ENCODE measurements at regions not wholly inside any gene's neighbourhood (a gene's known extent, or its start where the extent isn't known, plus 50 kb on each side); places are given as distances from the start of the nearest gene placed in this dataset.

- Histone ChIP-seq H3K4me3 (no peak overlapping the region), H3K27me3 (no peaks in the 10 kb centered on the region), H3K27ac (no peak overlapping the region; the same call in 1 of the 2 replicates), H3K4me1 (no peaks in the 10 kb centered on the region; the same call in 1 of the 2 replicates), H3K9me3 (replicated peaks) (no peaks in the 10 kb centered on the region), H3K36me3 (no peaks in the 10 kb centered on the region)
- DNase-seq: peak in 1 of 2 experiments; percentile 83
Observed at GRCh38 chr9:86413971-86414880, 60.0 kb upstream of the TUT7 start.

DNA sequence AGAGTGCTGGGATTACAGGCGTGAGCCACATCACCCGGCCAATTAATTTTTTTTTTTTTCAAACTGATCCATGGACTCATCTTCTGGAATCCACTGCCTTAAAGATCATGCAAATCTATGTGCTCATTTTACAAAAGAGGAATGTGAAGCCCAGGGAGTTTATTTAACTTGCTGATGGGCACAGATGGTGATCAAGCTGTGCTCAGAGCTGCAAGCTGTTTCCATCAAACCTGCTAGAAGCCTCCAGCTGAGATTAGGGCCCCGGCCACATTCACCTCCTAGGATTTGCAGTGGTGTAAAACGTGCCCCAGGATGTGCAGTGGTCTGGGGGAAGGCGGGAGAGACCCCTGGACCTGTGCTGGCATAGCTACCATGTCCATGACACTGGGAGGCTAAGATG lies 56.1 kb upstream of the TUT7 start:
- Histone ChIP-seq H3K27ac (no peak overlapping the region), H3K4me1 (peaks cover 18% of the 10 kb centered on the region), H3K4me3 (no peak overlapping the region), H3K9me3 (replicated peaks) (no peaks in the 10 kb centered on the region), H3K27me3 (no peaks in the 10 kb centered on the region), H3K36me3 (no peaks in the 10 kb centered on the region)
- DNase-seq: no peak

DNA sequence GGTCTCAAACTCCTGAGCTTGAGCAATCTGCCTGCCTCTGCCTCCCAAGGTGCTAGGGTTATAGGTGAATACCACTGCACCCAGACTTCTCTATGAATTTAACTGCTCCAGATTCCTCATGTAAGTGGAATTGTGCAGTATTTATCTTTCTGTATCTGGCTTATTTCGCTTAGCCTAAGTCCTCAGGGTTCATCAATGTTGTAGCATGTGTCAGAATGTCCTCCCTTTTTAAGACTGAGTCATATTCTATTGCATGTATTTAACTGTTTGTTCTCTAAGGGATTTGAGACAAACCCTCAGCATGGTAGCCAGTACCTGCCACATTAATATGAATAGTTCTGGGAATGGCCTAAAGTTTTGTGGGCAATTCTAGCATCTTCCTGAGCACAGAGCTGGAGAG lies 53.9 kb upstream of the TUT7 start:
- Histone ChIP-seq H3K36me3 (no peaks in the 10 kb centered on the region), H3K4me3 (no peak overlapping the region), H3K9me3 (replicated peaks) (no peaks in the 10 kb centered on the region; the same call in 1 of the 2 replicates), H3K27ac (no peak overlapping the region), H3K27me3 (no peaks in the 10 kb centered on the region), H3K4me1 (peaks cover 19% of the 10 kb centered on the region)
- no peak for DNase-seq

DNA sequence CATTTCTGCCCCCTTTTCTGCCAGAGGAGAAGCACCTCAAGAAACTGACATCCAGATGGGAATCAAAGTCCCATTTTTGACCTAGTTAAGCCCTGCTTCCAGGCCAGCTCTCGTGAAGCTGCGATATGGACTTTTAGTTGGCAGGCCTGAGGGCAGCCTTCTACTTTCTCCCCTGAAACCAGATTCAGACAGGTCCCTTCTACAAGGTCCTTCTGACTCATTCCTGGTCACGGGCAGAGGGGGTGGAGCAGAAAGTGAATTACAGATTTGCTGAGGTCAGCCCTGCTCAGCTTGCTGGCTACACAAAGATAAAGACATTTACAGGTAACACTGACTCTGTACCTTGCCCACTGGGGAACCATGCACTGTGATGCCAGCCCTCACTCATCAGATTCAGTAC lies 52.8 kb upstream of the TUT7 start:
- Histone ChIP-seq H3K36me3 (no peaks in the 10 kb centered on the region), H3K4me3 (no peak overlapping the region), H3K9me3 (replicated peaks) (no peaks in the 10 kb centered on the region; the same call in 1 of the 2 replicates), H3K4me1 (peaks cover 19% of the 10 kb centered on the region), H3K27me3 (no peaks in the 10 kb centered on the region), H3K27ac (no peak overlapping the region)
- DNase-seq: peak; percentile 27 to 34

DNA sequence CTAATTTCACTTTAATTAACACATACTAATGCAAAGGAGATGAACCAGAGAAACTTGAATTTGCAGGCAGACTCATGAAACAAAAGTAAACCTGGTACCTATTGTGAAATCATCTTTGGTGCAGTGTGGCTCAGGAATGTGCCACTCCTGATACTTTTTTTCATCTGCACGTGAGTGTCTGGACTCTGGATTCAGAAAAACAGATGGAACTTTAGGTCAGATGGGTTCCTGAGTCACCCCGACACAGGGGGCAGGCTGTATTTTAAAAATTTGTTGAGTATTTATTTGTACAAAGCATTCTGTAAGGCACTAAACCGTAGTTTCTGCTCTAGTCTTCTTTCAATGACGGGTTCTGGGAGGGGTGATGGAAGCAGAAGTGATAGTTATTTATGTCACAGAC lies 52.2 kb upstream of the TUT7 start:
- Histone ChIP-seq H3K36me3 (no peaks in the 10 kb centered on the region), H3K27me3 (no peaks in the 10 kb centered on the region), H3K9me3 (replicated peaks) (no peaks in the 10 kb centered on the region; the same call in 1 of the 2 replicates), H3K4me1 (peaks cover 19% of the 10 kb centered on the region), H3K4me3 (peak overlapping the region; percentile 20), H3K27ac (no peak overlapping the region)
- no peak for DNase-seq

GRCh38 chr9:86405926-86406325 lies 51.7 kb upstream of the TUT7 start:
- H3K4me3 ChIP-seq: peak overlapping the region; percentile 20
- no peaks in the 10 kb centered on the region for H3K27me3 ChIP-seq
- H3K27ac ChIP-seq: no peak overlapping the region
- no peaks in the 10 kb centered on the region; the same call in 1 of the 2 replicates for H3K9me3 ChIP-seq (replicated peaks)
- H3K4me1 ChIP-seq: peaks cover 19% of the 10 kb centered on the region
- DNase-seq: peak; percentile 34 to 72
- no peaks in the 10 kb centered on the region for H3K36me3 ChIP-seq

- DNase-seq: no peak
- Histone ChIP-seq H3K4me3 (no peak overlapping the region), H3K4me1 (peaks cover 19% of the 10 kb centered on the region), H3K36me3 (no peaks in the 10 kb centered on the region), H3K27me3 (no peaks in the 10 kb centered on the region), H3K27ac (no peak overlapping the region), H3K9me3 (replicated peaks) (peaks cover under 1% of the 10 kb centered on the region; the same call in 1 of the 2 replicates)
Observed at GRCh38 chr9:86405086-86405491, 50.9 kb upstream of the TUT7 start.
